DOHH2 (cell line): ENCODE measurements at regions not wholly inside any gene's neighbourhood (a gene's known extent, or its start where the extent isn't known, plus 50 kb on each side); places are given as distances from the start of the nearest gene placed in this dataset.

ENCODE experiments used
- H3F3A ChIP-seq: fragments of 200-600 bp; sonication (generic), shearing (Covaris generic); 2 replicates; pipeline ENCODE4 v1.6.0; 2016; ENCODE audit warnings: antibody characterized with exemption, mild to moderate bottlenecking; ENCODE audit not compliant: control insufficient read depth, insufficient read depth
- H3K27ac ChIP-seq: fragments of 200-600 bp; sonication (generic); 2 replicates; pipeline ENCODE4 v1.5.1; 2014; ENCODE audit warnings: low read depth, mild to moderate bottlenecking, low read length, moderate library complexity
- H3K27me3 ChIP-seq: fragments of 200-600 bp; sonication (generic); 2 replicates; pipeline ENCODE4 v1.6.1; 2014; ENCODE audit warnings: mild to moderate bottlenecking, low read length, mixed read lengths; ENCODE audit not compliant: control insufficient read depth
- H3K36me3 ChIP-seq: fragments of 200-600 bp; sonication (generic); 2 replicates; pipeline ENCODE4 v1.6.1; 2014; ENCODE audit warnings: mild to moderate bottlenecking, low read length, moderate library complexity, mixed read lengths; ENCODE audit not compliant: control insufficient read depth
- H3K4me1 ChIP-seq: fragments of 200-600 bp; sonication (generic); 2 replicates; pipeline ENCODE4 v1.6.1; 2014; ENCODE audit warnings: mild to moderate bottlenecking, low read length, mixed read lengths; ENCODE audit not compliant: control insufficient read depth
- H3K4me2 ChIP-seq: fragments of 200-600 bp; sonication (generic); 2 replicates; pipeline ENCODE4 v1.6.0; 2014; ENCODE audit warnings: mild to moderate bottlenecking, low read length, moderate library complexity
- H3K4me3 ChIP-seq: fragments of 200-600 bp; sonication (generic); 2 replicates; pipeline ENCODE4 v1.5.1; 2014; ENCODE audit warnings: mild to moderate bottlenecking, low read length, mixed read lengths
- H3K79me2 ChIP-seq: fragments of 200-600 bp; sonication (generic); 2 replicates; pipeline ENCODE4 v1.6.1; 2014; ENCODE audit warnings: mild to moderate bottlenecking, low read length, mixed read lengths; ENCODE audit not compliant: control insufficient read depth
- H3K9me2 ChIP-seq: fragments of 200-600 bp; sonication (generic); replicated peaks from 2 replicates; pipeline ENCODE4 v1.6.1; 2014; ENCODE audit warnings: mild to moderate bottlenecking, low read length, mixed read lengths; ENCODE audit not compliant: control insufficient read depth
- H3K9me3 ChIP-seq: fragments of 200-600 bp; sonication (generic); 2 replicates; pipeline ENCODE4 v1.6.1; 2014; ENCODE audit warnings: antibody characterized with exemption, low read length, mixed read lengths; ENCODE audit not compliant: control insufficient read depth, insufficient read depth
- H4K20me1 ChIP-seq: fragments of 200-600 bp; sonication (generic); 2 replicates; pipeline ENCODE4 v1.6.0; 2014; ENCODE audit warnings: low read depth, mild to moderate bottlenecking, antibody characterized with exemption, low read length, moderate library complexity; ENCODE audit not compliant: control insufficient read depth, insufficient read depth
- EZH2phosphoT487 ChIP-seq: fragments of 200-600 bp; sonication (generic); IDR thresholded peaks from 2 replicates; pipeline ENCODE4 v1.6.1; 2017; ENCODE audit warnings: borderline replicate concordance, mild to moderate bottlenecking, antibody characterized with exemption, low read length, moderate library complexity, mixed read lengths
- TF ChIP-seq, protein P1 (sequence below): fragments of 200-600 bp; sonication (generic); IDR thresholded peaks from one replicate; pipeline ENCODE4 v1.5.1; 2014; ENCODE audit warnings: antibody characterized with exemption, mild to moderate bottlenecking, low read depth, low read length; ENCODE audit not compliant: poor library complexity, severe bottlenecking

GRCh38 chr2:228410061-228410460 lies 228.6 kb upstream of the SPHKAP start:
- TF ChIP-seq EZH2phosphoT487, result no peak
- TF ChIP-seq, protein P1, sequence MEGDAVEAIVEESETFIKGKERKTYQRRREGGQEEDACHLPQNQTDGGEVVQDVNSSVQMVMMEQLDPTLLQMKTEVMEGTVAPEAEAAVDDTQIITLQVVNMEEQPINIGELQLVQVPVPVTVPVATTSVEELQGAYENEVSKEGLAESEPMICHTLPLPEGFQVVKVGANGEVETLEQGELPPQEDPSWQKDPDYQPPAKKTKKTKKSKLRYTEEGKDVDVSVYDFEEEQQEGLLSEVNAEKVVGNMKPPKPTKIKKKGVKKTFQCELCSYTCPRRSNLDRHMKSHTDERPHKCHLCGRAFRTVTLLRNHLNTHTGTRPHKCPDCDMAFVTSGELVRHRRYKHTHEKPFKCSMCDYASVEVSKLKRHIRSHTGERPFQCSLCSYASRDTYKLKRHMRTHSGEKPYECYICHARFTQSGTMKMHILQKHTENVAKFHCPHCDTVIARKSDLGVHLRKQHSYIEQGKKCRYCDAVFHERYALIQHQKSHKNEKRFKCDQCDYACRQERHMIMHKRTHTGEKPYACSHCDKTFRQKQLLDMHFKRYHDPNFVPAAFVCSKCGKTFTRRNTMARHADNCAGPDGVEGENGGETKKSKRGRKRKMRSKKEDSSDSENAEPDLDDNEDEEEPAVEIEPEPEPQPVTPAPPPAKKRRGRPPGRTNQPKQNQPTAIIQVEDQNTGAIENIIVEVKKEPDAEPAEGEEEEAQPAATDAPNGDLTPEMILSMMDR, result no peak
- Histone ChIP-seq H3K4me2 (no peak overlapping the region), H3F3A (no peaks in the 10 kb centered on the region)

DNA sequence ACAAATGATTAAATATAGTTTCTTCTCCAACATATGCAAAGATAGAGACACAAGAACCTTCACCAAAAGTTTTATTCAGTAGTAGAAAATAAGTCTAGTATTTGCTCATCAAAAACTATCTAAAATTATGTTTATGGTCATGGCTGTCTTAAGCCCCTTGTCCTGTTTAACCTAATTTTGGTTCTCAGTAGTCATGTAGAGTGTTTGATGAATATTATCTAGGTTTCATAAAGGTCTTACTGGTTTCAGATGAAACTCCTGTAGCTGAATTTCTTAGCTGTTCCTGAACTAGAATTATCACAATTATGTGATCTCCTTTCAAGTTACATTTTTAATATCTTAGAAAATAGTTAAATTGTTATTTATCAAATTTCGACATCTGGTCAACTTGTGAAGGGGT lies 228.0 kb upstream of the SPHKAP start:
- Histone ChIP-seq H3K4me3 (no peak overlapping the region), H3K4me2 (no peak overlapping the region), H3K27ac (no peak overlapping the region), H3K9me3 (no peaks in the 10 kb centered on the region), H3F3A (no peaks in the 10 kb centered on the region), H3K79me2 (no peaks in the 10 kb centered on the region), H3K36me3 (no peaks in the 10 kb centered on the region), H3K4me1 (no peaks in the 10 kb centered on the region), H3K9me2 (no peaks in the 10 kb centered on the region), H4K20me1 (no peaks in the 10 kb centered on the region), H3K27me3 (no peaks in the 10 kb centered on the region)
- TF ChIP-seq, protein P1, result no peak
- TF ChIP-seq EZH2phosphoT487, result no peak

More at GRCh38 chr2:228410061-228410460, 228.6 kb upstream of the SPHKAP start:
- H3K27me3 ChIP-seq, result no peaks in the 10 kb centered on the region
- H3K9me2 ChIP-seq, result no peaks in the 10 kb centered on the region
- H3K9me3 ChIP-seq, result no peaks in the 10 kb centered on the region
- H3K79me2 ChIP-seq, result no peaks in the 10 kb centered on the region
- no peaks in the 10 kb centered on the region for H3K36me3 ChIP-seq
- no peak overlapping the region for H3K27ac ChIP-seq
- H4K20me1 ChIP-seq, result no peaks in the 10 kb centered on the region
- no peak overlapping the region for H3K4me3 ChIP-seq
- no peaks in the 10 kb centered on the region for H3K4me1 ChIP-seq

DNA sequence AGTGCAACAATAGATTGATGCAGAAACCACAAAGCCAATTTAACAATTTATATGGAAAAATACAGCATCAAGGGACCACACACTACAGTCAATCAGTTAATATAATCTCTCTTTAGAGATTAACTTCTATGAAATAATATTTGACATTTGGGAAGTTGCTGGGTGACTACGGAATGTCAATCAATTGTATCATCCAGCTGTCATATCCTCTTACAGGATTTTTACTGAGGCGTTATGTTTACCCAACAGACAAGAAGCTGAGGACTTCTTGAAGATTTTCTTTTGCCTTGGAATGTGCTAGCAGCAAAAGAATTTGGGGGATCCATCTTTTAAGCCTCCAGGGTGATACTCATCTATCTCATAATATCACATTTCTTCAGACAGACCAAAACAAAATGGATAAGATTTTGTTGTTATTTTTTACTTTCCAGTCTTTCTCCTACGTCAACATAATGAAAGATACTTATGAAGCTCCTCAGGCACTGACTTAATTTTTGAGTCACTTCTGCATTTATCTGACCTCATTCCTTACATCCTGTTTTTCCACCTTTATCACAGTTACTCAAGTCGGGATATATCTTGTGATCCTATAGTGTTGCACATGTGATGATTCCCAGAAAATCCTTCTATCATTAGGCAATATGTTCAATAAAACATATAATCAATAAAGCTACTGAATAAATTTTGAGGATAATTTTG lies 227.2 kb upstream of the SPHKAP start:
- H3K9me2 ChIP-seq, result no peaks in the 10 kb centered on the region
- H3K9me3 ChIP-seq, result no peaks in the 10 kb centered on the region
- no peak overlapping the region for H3K4me3 ChIP-seq
- no peaks in the 10 kb centered on the region for H3F3A ChIP-seq
- H3K4me1 ChIP-seq, result no peaks in the 10 kb centered on the region
- H3K79me2 ChIP-seq, result no peaks in the 10 kb centered on the region
- TF ChIP-seq, protein P1, result no peak
- TF ChIP-seq EZH2phosphoT487, result no peak
- H3K27me3 ChIP-seq, result no peaks in the 10 kb centered on the region
- no peak overlapping the region for H3K4me2 ChIP-seq
- no peak overlapping the region for H3K27ac ChIP-seq
- no peaks in the 10 kb centered on the region for H4K20me1 ChIP-seq
- H3K36me3 ChIP-seq, result no peaks in the 10 kb centered on the region
